AG09309 (cell line): ENCODE measurements at regions not wholly inside any gene's neighbourhood (a gene's known extent, or its start where the extent isn't known, plus 50 kb on each side); places are given as distances from the start of the nearest gene placed in this dataset.

Experiments
- DNase-seq: peaks from one replicate; pipeline ENCODE4 v3.0.0-alpha.2; 2010; ENCODE audit warnings: low read depth
- H3K4me3 ChIP-seq: 2 replicates; pipeline ENCODE4 v1.5.1; 2011; ENCODE audit warnings: mild to moderate bottlenecking, low read depth, low read length, moderate library complexity; ENCODE audit not compliant: control insufficient read depth
- CTCF ChIP-seq: IDR thresholded peaks from 2 replicates; pipeline ENCODE4 v1.5.1; 2011; ENCODE audit warnings: mild to moderate bottlenecking, low read depth, low read length, inconsistent platforms; ENCODE audit not compliant: insufficient read depth, control insufficient read depth; ENCODE audit errors: missing control alignments

DNA sequence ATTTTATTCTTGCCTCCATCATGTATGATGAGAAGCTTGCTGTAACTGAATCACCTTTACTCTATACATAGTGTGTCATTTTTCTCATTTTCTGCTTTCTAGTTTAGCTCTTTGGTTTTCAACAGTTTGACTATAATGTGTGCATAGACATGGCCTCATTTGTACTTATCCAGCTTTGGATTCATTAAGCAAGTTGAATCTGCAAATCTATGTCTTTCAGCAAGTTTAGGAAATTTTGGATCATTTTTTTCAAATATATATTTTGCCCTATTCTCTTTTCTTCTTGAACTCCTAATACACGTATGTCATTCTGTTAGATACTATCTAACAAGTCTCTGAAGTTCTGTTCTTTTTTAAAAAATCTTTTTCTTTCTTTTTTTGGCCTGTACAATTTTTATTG lies 57.8 kb downstream of the PRLHR start:
- no peak for DNase-seq
- no peak overlapping the region for H3K4me3 ChIP-seq
- TF ChIP-seq CTCF = no peak

GRCh38 chr10:118534136-118534535 lies 61.3 kb downstream of the PRLHR start:
- no peak for TF ChIP-seq CTCF

GRCh38 chr10:118531105-118531852 lies 64.2 kb downstream of the PRLHR start:
- TF ChIP-seq CTCF = no peak
- DNase-seq = no peak
- H3K4me3 ChIP-seq = no peak overlapping the region

More at GRCh38 chr10:118534136-118534535, 61.3 kb downstream of the PRLHR start:
- no peak for DNase-seq
- no peak overlapping the region for H3K4me3 ChIP-seq

DNA sequence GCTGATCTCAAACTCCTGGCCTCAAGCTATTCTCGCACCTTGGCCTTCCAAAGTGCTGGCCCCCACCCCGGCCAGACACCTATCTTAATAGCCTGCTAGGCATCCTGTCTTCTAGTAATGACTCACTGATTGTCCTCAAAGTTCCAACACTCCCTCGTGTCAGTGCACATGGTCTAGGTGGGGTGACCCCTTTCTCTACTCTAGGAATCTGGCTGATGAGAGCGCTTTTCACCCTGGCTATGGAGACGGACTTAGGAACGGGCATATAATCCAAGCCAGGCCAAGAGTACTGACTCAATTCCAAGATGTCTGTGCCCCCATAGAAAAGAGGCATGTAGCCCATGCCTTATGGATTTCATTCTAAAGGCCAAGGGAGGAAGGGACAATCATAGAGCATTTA lies 67.0 kb downstream of the PRLHR start:
- TF ChIP-seq CTCF = no peak
- H3K4me3 ChIP-seq = no peak overlapping the region
- DNase-seq = no peak

DNA sequence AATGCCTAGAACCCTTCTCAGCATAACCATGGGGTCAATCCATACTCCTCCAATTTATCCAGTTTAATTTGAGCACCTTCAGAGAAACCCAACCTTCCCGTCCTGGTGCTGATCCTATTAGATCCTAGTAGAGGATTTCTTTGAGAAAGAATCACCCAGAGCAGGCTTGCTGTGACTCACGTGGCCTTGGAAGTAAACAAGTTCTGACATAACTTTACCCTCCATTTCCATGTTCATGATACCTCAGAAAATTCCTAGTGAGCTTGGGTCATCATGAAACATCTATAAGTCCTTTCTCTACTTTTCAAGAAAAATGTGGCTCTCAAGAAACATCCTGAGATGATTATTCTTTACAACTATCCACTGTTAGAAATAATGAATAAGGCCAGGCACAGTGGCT lies 71.7 kb downstream of the PRLHR start:
- TF ChIP-seq CTCF = no peak
- no peak for DNase-seq
- no peak overlapping the region for H3K4me3 ChIP-seq

GRCh38 chr10:118522791-118523498 lies 72.5 kb downstream of the PRLHR start:
- TF ChIP-seq CTCF = no peak
- H3K4me3 ChIP-seq = no peak overlapping the region
- no peak for DNase-seq
